ENCODE measurements at regions not wholly inside any gene's neighbourhood (a gene's known extent, or its start where the extent isn't known, plus 50 kb on each side); places are given as distances from the start of the nearest gene placed in this dataset.

DNA sequence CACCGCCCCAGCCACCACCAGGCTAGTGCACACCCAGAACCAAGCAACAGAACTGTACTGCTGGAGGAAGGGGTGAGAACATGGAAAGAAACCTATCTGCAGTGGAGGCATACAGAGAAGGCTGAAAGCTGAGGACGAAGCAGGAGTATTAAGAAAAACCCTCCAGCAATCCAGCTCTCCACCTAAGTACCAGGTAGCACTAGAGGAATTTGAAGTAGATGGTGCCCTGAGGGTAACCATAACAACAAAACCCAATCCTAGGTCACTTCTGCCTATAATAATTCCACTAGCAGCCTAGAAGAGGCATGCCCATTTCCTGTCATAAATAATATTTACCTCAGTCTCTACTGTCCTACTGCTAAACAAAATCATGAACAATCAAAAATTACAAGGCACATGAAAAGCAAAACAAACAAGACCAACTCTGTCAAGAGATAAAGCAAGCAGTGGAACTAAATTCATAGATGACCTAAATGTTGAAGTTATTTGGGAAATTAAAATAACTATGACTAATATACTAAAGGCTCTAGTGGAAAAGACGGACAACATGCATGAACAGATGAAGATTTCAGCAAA is 51.1 kb downstream of the HYCC1 start:
- DNase-seq (ENCODE audit: low read depth), result no peak

DNA sequence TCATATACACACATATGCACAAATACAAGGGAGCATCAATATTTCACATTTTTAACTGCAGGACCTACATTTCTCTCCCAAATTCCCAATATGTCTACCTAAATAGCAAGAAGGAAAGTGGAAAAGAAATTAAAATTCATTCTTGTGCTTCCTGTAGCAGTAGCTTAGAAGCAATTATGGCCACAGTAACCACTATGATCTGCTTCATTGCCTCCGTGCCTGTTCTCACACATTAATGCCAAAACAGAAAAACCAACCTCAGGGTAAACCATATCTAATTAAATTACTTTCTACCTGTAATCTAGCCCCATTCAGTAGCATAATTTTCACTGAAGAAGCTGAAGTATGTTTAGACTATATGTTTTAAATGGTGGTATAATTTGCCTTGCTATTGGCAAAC is 55.2 kb downstream of the HYCC1 start:
- DNase-seq (ENCODE audit: low read depth), result no peak

DNA sequence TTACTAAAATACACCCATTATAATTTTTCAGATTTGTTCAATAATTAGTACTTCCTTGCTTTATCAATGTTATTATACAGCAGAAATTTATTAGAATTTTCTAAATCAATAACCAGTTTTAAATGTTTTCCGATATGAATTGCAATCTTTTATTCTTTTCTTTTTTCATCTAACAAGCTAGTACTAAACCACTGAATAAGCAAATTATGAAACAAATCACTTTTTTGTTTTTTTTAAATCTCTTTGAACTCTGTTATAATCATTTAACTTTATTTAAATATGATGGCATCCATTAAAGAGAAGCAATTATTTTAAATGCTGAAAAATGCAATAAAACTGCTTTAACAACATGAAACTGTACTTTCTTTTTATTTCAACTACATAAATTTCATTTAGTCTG is 59.7 kb downstream of the HYCC1 start:
- no peak for DNase-seq (ENCODE audit: low read depth)

DNA sequence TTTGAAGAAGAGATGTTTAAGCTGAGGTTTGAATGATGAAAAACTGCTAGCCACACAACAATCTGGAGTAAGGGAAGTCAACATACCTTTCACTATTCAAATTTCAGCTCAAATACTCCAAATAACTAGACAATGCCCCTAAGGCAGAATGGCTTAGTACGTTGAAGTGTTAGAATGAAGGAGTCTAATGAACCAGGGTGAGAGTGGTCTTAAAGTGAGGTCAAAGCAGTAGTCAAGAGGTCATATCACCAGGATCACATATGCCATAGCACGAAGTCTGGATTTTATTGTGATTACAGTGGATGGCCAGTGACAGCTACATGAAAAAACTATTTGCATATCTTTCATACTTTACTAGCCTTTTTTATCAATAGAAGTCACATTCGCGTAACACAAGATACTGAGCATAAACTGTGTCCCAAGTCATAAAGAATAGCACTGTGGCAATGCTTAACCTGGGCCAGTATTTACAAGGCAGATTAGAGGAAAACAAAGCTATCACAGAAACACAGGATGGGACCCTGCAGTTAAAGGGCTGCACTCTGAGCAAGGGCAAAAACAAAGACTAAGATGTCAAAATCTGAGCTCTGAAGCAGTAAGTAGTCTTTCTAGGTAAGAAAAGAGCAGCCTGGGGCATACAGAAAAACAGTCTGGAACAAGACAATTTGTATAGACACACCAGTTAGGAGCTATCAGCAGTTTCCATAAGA is 61.5 kb downstream of the HYCC1 start:
- no peak for DNase-seq (ENCODE audit: low read depth)

DNA sequence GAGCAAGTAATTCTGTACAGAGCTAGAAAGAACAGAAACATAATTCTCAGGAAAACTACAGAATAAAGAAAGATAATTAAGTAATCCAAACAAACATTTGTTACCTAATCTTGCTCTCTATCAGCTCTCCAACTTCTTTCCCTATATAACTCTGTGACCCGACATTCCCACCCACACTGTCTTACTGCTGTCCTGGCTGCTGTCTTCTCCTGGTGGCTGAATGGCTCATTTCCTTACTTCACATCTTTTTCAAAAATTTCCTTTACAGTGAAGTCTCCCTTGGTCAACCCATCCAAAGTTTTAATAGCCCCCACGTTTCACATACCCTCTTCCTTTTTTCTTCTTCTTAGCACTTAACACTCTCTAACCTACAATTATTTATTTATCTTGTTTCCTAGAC is 64.0 kb downstream of the HYCC1 start:
- DNase-seq (ENCODE audit: low read depth), result no peak

DNA sequence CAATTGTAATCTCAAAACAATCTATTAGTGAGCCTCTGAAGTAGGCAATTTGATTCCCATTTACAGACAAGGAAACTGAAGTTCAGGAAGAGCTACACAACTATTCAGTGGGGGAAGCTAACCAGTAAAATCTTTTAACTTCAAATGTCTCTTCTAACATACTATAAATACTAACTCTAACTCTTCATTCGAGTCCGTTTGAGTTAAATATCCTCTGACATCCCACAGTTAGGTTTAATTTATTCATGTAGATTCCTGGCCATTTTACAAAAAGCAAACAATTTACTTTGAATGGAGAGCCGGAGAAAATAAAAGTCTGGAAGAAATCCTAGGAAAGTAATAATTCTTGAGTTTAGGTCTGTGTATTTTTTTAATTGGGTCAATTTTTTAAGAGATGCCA is 64.7 kb downstream of the HYCC1 start:
- DNase-seq (ENCODE audit: low read depth), result no peak

DNA sequence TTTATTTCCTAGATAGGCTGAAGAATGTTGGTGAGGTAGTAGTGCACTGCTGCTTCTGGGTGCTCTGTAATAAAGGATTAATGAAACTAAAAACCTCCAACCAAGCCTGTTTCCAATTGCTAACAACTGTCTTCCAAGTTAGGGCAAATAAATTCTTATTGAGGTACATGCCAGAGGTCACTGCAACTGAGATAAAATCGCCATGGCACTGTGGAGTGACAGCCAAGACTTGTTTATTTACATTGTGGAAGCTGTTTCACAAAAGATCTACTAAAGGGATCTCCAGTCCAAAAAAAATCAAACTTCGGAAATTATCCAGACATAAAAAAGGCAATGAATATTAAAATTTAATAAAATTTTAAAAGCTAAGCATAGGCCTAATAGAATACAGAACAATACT is 65.2 kb downstream of the HYCC1 start:
- no peak for DNase-seq (ENCODE audit: low read depth)

DNA sequence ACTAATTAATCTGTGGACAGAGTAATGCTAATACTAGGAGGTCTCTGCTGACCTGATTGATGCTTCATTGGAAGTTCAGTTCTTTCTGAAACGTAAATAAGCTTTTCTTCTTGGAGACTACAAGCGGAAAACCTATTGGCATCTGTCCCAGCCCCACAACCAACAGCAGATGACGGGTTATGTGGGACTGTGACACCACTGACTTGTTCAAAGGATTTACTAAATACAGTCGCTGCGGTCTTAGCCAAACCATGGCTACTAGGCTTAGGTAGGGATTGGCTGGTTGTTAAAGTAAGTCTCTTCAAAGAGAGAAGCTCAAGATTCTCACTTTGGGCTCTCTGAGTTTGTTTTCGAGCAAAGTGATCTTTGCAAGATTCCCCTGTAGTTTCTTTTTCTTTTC is 68.3 kb downstream of the HYCC1 start:
- DNase-seq (ENCODE audit: low read depth), result peak; percentile 70

DNA sequence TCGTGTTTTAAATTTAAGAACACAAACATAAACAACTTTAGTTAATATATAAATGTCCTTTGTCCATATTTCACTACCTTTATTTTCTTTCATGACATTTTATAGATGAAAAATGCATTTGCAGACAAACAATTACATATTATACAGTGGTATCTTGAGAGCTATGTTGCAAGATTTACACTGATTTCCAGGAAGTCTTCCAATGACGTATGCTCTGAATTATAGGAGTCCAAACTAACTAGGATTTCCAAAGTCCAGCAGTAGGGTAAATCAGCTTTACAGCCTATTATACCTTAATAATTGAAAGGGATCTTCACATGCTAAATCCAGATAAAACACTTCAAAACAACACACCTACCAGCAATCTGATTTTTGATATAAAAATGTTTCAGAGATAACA is 69.4 kb downstream of the HYCC1 start:
- DNase-seq (ENCODE audit: low read depth), result peak; percentile 75

DNA sequence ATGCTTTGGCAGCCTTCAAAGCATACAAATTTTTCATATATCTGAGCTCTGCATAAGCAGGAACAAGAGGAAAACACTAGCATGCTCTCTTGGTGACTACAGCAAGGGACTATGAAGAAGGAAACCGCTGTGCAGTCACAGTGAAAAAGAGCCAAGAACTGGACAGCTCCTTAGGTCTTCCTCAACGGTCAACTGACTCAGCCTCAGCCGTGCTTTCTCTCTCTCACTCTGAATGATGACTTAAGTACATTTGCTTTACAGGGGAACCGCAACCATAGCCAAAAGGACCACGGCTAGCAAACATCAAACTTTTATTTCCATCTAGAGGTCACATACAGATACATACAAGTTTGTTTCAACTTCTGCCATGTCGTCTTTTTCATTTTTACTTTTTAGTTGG is 69.9 kb downstream of the HYCC1 start:
- peak; percentile 81 for DNase-seq (ENCODE audit: low read depth)

DNA sequence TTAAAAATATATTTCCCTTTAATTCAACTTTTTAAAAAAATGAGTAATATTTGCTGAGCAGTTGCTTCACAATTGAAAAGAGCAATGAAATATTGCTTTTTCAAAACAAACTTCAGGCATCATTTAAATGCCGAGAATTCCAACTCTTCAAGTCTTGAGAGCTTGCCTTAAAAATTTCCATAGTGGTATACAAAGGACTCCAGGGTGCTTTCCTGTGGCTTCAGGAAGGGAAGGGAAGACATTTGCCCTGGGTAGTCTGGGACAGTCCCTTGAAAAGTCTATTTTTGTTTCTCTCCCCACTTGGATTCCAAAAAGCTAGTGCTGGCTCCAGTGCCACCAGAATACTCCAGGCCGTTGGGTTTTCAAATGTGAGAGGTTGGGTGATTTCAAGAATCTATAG is 71.7 kb downstream of the HYCC1 start:
- no peak for DNase-seq (ENCODE audit: low read depth)

DNA sequence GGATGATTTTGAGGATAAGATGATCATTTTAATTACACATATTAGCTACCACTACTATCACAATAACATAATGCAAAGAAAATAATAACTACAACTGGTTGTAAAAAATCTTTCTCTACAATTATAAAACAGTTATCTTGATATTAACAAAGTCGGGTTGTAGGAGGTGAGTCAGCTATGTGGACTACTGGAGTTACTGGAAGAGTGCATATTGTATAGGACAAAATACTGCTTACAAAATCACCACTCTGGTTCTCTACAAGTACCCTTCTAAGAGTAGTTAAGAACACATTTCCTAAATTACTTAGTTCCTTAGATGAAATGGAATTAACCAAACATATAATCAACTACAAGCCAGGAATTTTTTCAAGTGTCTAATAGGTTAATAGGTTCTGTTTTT is 74.1 kb downstream of the HYCC1 start:
- DNase-seq (ENCODE audit: low read depth), result no peak

DNA sequence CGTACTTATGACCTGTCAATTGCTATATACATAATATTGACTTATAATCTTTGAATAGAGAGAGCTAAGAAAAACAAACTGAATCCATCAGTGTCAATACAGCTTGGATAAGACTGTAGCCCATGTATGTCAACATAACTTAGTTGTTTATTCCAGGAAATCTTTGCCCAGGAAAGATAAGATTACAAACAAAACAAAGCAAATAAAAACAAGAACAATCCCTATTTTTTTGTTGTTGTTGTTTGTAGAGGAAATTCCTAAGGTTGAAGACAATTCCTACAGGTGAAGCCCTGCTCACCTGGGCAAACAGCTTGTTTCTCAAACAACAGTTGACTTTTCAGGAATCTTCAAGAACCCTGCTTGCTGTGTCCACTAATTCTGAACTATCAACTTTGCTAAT is 76.0 kb downstream of the HYCC1 start:
- no peak for DNase-seq (ENCODE audit: low read depth)

DNA sequence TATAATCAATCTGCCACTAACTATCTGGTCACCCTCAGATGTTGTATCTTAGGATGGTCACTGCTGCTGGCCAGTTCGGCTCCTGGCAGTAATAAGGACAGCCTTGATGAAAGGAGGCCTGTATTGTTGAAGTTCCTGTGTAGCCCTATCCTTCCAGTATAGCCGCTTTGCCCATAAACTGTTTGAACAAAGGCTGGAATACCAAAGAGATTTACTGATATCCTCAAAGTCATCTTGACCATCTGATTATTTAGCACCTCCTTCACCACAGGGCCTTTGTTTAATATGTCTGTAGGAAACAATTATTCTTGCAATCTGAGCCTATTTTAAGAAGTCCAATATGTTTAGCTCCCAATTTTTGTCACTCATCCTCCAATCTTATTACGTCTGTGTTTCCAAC is 77.7 kb downstream of the HYCC1 start:
- DNase-seq (ENCODE audit: low read depth), result no peak

DNA sequence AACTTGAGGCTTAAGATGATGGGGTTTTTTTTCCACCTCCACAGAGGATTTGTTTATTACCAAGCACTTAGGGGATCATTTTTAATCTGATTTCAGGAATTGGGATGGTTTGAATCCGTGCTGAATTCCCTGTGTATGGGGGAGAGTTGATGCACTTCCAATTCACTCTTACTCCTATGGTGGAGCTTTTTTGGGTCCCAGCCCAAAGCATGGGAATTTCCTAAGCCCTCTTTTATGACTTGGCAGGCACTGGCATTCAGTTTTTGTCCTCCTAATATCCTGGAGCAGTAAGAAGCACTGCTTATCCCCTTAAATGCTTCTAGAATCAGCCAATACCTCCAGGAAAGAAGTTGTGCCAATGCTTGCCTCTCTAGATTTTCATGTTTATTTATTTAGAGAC is 78.7 kb downstream of the HYCC1 start:
- no peak for DNase-seq (ENCODE audit: low read depth)

DNA sequence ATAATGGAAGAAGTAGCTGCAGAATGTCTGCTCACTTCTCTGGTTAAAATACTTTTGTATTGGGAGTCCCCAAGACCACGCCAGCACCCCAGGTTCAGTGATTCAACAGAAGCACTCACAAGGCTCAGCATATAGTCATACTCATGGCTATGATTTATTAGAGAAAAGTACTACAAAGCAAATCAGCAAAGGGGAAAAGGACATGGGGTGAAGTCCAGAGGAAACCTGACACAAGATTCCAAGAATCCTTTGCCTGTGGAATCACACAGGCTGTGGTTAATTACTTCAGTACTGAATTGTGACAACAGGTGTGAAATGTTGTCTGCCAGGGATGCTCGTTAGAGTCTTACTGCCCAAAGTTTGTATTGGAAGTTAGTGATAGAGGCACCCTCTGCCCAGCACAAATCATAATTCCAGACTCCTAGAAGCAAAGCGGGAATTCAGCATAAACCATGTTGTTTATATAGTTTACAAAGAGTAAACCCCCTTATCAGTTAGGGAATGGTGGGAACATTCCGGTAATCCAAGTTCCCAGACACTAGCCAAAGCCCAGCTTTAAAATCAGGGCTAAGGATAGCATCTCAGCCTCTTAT is 79.4 kb downstream of the HYCC1 start:
- DNase-seq (ENCODE audit: low read depth), result no peak

DNA sequence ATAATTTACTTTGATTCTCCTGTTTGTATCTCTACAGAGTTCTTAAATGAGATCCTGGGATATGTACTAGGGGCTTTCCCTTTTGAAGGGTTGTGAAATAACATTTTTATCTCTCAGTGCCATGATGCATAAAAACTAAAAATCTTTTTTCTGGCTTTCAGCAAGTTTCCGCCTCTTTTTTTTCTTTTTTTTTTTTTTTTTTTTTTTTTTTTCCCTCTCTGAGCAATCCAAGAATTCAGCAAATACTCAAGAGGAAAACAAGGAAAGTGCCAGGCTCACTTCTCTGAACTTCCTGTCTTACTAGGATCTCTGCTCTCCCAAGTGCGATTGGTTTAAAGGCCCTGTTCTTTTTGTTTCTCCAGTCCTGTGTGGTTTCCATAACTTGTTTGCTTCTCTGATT is 79.9 kb downstream of the HYCC1 start:
- no peak for DNase-seq (ENCODE audit: low read depth)

DNA sequence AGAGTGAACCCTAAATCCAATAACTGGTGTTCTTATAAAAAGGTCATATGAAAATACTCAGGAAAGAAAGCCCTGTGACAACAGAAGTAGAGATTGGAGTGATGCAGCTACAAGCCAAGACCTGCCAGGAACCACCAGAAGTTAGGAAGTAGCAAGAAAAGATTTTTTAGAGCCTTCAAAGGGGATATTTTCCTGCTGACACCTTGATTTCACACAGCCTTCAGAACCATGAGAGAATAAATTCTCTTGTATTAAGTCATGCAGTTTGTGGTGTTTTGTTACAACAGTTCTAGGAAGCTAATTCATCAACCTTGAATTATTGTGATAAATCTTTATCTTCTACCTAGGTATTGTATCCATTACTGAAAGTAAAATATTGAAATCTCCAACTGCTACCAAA is 81.0 kb downstream of the HYCC1 start:
- DNase-seq (ENCODE audit: low read depth), result no peak

DNA sequence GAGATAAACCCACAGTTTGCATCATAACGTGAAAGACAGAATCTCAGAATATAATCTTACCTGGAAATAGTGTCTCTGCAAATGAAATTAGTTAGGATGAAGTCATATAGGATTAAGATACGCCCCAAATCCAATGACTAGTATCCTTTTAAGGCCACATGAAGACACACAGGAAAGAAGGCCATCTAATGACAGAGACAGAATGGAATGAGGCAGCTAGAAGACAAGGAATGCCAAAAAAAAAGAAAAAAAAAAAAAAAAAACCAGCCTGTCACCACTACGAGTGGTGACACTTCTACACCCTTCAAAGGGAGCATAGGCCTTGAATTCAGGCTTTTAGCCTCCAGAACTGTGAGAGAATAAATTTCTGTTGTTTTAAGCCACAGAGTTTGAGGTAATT is 82.9 kb downstream of the HYCC1 start:
- no peak for DNase-seq (ENCODE audit: low read depth)

DNA sequence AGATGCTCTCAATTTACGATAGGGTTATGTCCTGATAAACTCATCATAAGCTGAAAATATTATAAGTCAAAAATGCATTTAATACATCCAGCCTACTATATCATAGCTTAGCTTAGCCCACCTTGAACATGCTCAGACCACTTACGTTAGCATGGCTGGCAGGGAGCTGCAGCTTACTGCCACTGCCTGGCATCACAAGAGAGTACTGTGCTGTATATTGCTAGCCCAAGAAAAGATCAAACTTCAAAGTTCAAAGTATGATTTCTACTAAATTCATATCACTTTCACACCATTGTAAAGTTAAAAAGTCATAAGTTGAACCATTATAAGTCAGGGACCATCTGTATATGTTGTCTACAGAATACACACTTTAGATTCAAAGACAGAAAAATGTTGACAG is 91.6 kb downstream of the HYCC1 start:
- DNase-seq (ENCODE audit: low read depth), result no peak

DNA sequence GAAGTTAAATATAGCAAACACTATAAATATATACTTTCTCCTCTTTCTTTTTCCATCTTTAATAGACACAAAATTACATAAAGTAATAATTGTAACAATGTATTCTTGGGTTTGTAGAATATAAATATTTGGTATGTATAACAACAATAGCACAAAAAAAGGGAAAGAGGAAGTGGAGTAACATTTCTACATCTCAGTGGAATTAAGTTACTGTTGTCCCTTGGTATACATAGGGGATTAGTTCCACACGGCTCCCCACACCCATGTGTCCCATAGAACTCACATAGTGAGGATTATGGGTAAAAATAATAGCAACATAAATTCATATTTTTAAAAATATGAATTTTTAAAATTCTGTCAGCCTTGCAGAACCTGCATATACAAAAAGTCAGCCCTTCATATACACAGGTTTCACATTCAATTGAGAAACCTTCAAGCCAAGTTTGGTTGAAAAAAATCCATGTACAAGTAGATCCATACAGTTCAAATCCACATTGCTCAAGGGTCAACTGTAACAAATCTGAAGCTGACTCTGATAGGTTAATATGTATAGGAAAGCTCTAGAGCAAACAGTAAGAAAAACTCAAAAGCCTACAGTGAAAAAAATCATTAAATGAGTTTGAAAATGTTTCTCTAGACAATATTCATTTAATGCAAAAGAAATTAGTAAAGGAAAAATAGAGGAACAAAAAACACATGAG is 92.4 kb downstream of the HYCC1 start:
- no peak for DNase-seq (ENCODE audit: low read depth)

DNA sequence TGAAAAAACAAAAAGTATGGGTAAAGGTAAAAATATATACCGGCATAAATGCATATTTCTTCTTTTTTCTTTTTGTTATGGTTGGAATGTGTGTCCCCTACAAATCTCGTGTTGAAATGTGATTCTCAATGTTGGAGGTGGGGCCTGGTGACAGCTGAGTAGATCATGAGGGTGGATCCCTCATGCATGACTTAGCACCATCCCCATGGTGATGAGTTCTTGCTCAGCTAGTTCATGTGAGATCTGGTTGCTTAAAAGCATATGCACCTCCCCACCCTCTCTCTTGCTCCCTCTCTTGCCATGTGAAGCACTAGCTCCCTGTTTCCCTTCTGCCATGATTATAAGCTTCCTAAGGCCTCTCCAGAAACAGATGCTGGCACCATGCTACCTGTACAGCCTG is 93.3 kb downstream of the HYCC1 start:
- peak; percentile 50 for DNase-seq (ENCODE audit: low read depth)

DNA sequence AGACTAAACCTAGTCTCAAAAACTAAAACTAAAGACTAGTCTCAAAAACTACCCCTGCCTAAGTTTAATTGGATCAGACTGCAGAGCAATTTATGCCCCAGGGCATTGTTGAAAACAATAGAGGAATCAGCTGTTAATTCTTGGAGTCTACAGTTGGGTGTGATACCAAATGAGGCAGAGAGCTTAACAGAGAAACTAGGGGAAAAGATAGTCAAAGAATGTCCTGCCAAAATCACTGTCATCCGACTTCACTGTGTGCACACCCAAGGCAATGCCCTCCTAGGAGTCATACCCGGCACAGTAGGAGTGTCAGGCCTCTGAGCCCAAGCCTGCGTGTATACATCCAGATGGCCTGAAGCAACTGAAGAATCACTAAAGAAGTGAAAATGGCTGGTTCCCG is 90.5 kb upstream of the TOMM7 start:
- no peak for DNase-seq (ENCODE audit: low read depth)
